ENCODE measurements at regions not wholly inside any gene's neighbourhood (a gene's known extent, or its start where the extent isn't known, plus 50 kb on each side); places are given as distances from the start of the nearest gene placed in this dataset.
"Not testable (repeated sequence)": the region's sequence is repeated elsewhere in the genome, so short reads cannot be mapped to it uniquely, and the experiment has no call there.

DNA sequence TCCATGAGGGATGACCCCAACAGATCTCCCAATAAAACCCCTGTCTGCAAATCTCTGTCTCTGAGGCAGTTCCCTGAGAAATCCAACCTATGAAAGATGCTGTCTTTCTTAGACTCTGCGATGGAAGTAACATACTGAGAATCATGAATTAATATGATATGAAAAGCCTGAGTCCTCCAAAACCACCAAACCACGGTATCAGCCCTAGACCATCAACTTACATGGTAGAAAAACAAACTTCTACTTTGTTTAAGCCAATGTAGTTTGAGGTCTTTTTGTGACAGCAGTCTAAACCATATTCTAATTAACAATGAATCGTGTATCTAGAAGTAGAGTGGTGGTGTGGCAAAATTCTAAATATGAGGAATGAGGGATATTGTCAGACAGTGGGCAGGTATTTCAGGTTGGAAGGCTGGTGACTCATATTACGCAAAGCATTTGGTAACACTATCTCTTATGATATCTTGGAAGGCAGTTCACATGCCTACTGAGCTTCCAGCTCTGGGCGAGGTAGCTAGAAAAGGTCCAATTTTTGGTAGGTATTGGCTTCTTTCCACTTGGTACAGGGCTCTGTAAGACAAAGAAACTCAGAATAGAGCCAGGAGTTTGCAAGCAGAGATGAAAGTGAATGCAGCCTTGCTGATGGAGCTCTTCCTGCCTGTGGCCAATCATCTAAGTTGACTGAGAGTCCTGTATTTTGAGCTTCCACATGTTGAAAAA is 215.8 kb downstream of the ZFP36L2 start:
- no peak for DNase-seq

DNA sequence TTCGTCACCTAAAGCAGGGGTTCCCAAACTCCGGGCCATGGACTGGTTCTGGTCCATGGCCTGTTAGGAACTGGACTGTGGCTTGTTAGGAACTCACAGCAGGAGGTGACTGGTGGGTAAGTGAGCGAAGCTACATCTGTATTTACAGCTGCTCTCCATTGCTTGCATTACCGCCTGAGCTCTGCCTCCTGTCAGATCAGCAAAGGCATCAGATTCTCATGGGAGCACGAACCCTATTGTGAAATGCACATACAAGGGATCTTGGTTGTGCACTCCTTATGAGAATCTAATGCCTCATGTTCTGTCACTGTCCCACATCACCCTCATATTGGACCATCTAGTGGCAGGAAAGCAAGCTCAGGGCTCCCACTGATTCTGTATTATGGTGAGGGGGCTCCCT is 217.0 kb downstream of the ZFP36L2 start:
- DNase-seq, result no peak

DNA sequence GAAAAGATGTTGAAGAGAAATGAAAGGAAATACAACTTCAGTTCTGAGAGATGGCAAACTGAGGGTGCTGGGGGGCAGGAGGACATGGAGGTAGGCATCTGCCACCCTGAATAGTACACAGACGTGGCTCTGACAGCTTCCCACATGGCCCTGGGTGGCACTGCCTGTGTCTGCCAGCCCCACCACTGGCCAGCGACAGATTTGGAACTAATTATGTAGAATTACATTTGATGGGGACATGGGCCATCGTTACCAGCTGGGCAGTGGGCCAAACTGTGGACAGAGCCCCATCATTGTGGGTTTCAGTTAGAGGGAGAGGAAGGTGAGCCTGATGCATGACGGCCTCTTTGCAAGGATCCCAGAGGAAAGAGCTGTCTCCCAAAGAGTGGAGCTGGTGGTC is 216.0 kb upstream of the HAAO start:
- no peak for DNase-seq

GRCh38 chr2:43007901-43008300 is 215.5 kb upstream of the HAAO start:
- no peak for DNase-seq

DNA sequence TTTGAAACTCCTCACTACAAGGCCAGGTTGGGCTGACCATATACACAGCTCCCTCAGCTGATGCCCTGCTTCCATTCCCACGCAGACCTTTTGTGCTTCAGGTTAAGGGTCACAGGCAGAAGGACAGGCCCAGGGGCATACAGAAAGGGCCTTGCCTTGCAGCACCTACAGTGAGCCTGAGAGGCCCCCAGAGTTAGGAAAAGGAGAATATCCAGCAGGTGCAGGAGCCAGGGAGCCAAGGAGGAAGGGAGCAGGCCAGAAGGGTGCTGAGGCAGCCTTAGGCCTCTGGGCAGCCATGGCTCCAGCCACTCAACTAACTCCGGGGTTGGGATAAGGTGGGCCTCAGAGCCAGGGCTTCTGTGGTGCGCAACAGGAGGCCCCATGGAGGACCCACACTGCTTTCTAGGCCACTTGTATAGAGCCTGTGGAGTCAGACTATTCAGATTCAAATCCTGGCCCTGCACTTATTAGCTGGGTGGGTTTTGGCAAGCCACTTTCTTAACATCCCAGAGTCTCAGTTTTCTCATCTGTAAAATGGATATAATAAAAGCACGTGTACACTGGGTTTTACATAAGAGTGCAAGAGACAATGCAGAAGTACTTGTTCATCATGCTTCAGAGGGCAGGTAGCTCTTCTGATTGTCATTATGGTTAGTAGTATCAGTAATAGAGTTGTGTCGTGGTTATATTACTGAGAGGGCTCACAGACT is 214.6 kb upstream of the HAAO start:
- DNase-seq, result no peak

DNA sequence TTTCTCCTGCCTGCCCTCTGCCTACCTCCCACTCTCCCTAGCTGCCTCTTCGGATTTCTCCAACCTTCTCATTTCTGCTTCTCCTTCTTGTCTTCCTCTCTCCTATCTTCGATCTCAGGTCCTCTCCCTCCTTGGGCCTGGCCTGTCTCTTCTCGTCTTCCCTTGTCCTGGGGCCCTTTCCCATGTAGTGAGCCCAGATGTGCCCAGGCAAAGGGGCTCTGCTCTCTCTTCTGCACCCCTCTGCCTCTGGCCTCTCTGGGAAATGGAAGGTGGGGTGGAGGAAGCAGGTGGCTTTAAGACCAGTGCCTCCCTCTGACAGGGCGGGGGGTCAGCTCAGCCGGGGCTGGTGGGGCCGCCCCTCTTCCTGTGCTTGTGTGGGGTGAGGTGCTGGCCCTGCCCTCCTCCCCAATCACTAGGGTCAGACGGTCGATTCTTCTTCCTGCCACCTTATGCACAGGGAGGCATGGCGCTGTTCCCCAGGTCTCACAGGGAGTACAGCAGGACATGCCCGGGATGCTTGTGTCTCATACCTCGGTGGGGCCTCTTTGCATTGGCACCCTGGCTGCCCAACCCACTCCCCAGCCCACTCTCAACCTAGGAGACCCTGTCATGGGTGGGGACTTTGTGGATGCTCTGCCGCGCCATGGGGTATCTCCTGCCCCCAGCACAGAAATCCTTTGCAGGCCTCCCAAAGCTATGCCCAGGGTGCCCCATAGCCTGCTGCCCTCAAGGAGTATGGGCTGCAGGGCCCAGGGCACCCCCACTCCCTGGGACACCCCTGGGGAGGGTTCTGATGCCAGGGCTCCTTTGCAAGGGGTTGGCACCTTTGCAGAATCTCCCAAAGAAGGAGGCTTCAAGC is 213.8 kb upstream of the HAAO start:
- DNase-seq, result no peak

- DNase-seq, result no peak
These were observed 213.0 kb upstream of the HAAO start for GRCh38 chr2:43005245-43005974.

DNA sequence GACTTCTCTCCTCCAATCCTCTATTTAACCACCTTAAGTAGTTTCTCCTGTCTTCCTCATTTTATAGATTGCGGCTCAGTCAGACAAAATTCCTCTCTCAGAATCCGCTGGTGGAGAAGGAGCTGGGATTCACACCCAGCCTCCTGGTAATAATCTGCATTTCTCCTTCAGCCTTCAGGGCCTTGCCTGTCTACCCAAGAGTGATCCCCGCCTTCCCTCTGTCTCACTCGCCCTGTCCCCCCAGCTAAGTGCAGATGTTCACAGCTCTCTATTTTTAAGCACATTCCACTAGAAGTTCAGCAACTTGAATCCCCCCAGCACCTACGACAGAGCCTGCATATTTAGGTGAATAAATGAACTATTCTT is 212.5 kb upstream of the HAAO start:
- DNase-seq, result no peak

DNA sequence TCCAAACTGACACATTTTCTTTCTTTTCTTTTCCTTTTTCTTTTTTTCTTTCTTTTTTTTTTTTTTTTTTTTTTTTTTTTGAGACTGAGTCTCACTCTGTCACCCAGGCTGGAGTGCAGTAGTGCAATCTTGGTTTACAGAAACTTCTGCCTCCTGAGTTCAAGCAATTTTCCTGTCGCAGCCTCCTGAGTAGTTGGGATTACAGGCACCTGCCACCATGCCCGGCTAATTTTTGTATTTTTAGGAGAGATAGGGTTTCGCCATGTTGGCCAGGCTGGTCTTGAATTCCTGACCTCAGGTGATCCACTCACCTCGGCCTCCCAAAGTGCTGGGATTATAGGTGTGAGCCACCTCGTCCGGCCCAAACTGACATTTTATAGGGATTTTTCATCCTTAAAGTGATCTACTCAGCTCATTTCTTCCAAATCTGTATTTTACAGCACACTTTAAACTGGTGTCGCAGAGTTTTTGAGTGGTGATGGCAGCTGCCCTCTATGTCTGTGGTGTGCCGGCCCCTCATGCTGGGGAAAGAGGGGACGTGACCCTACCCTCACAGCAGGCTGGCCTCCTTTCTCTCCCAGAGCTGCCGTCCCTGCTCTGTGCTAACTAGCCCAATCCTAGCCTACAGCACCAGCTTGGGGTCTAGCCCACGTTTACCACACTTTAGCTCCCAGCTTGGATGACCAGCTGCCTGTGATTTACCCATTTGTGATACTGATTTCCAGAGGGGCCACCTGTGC is 211.9 kb upstream of the HAAO start:
- not testable (repeated sequence) for DNase-seq

GRCh38 chr2:43003702-43004101 is 211.3 kb upstream of the HAAO start:
- no peak for DNase-seq

- DNase-seq, result no peak
These were observed 209.5 kb upstream of the HAAO start for GRCh38 chr2:43001787-43002468.

DNA sequence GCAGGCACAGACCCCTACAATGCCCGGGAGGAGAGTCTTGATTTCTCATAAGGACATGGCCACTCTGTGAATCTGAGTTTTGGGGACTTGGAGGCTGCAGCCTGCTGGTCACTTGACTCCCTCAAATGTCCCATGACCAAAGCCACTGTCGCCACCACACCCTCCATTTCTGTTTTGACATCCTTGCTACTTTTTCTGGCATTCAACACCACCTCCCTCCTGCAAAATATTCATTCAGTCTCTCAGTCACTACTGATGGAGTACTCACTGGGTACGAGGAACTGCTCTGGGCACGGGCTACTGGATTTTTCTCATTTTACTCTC is 208.6 kb upstream of the HAAO start:
- no peak for DNase-seq

GRCh38 chr2:43000242-43001054 is 208.1 kb upstream of the HAAO start:
- no peak for DNase-seq

DNA sequence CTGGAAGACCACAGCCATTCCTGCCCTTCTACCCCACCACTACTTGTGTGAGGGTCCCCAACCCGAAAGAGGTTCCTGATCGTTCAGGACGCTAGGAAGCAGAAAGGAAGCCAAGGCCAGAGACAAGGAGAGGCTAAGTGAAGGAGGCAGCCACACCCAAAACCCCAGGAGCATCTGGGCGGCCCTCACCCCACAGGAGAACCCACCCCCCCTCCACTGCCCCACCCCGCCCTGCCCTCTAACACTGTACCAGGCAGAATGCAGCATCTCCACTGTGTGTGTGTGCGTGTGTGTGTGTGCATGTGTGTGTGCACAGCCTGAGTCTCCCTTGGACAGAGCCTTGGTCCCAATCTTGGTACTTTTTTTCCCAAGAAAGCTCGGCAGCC is 207.5 kb upstream of the HAAO start:
- no peak for DNase-seq

- DNase-seq, result no peak
These were observed 207.0 kb upstream of the HAAO start for GRCh38 chr2:42999391-42999841.

- DNase-seq, result no peak
These were observed 206.3 kb upstream of the HAAO start for GRCh38 chr2:42998721-42999120.

GRCh38 chr2:42996528-42996927 is 204.1 kb upstream of the HAAO start:
- no peak for DNase-seq

DNA sequence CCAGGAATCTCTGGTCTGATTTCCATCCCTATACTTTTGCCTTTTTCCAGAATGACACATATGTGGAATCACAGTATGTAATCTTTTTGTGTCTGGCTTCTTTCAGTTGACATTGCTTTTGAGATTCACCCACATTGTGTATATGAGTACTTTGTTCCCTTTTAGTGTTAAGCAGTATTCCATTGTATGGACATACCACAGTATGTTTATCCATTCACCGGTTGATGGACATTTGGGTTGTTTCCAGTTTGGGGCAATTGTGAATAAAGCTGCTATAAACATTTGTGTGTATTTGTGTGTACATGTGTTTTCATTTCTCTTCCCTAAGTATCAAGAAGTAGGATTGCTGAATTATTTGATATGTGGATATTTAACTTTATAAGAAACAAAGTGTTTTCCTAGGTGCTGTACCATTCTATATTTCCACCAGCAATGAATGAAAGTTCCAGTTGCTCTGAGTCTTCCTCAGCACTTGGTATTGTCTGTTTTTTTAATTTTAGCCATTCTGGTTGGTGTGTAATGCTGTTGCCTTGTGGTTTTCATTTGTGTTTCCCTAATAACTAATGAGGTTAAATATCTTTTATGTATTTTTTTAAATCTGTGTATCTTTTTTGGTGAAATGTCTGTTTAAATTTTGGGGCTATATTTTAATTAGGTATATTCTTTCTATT is 203.5 kb upstream of the HAAO start:
- no peak for DNase-seq

- not testable (repeated sequence) for DNase-seq
These were observed 197.1 kb upstream of the HAAO start for GRCh38 chr2:42989283-42990081.
